ENCODE measurements at regions not wholly inside any gene's neighbourhood (a gene's known extent, or its start where the extent isn't known, plus 50 kb on each side); places are given as distances from the start of the nearest gene placed in this dataset.

GRCh38 chr4:179831274-179831673, 2389.0 kb upstream of the AGA start (continued):
- TF ChIP-seq SKIL (IDR thresholded peaks at IDR 0.05; ENCODE audit: low read depth, poor library complexity, severe bottlenecking): no peak
- TF ChIP-seq MYC (IDR thresholded peaks at IDR 0.05; ENCODE audit: insufficient read depth, insufficient read length, insufficient replicate concordance, low read length, severe bottlenecking): no peak
- no peak for TF ChIP-seq WRNIP1 (IDR thresholded peaks at IDR 0.05; ENCODE audit: borderline replicate concordance, low read depth, low read length)
- TF ChIP-seq RBBP5 (conservative IDR thresholded peaks at IDR 0.05): no peak
- no peak for TF ChIP-seq PRDM15 (CRISPR knock-in tag; IDR thresholded peaks at IDR 0.05)

Measured in GM12878 (cell line).